H1 (cell line): ENCODE measurements at regions not wholly inside any gene's neighbourhood (a gene's known extent, or its start where the extent isn't known, plus 50 kb on each side); places are given as distances from the start of the nearest gene placed in this dataset.

Experiments used
- CTCF ChIA-PET: fragments of 300-600 bp; sonication (Branson Sonifier 250); formaldehyde crosslinking; loops from one replicate; lab custom pipeline; 2021; ENCODE audit not compliant: partially characterized antibody; lab: Charles Lee
- POLR2A ChIA-PET: fragments of 300-600 bp; sonication (Branson Sonifier 250); formaldehyde crosslinking; loops from one replicate; lab custom pipeline; 2021; ENCODE audit warnings: inconsistent platforms; ENCODE audit not compliant: partially characterized antibody; lab: Charles Lee
- DNase-seq, 2 experiments: peaks; one replicate each; pipeline versions ENCODE4 v3.0.0 to v3.0.0-alpha.2; 2010 to 2022; ENCODE audit warnings: low spot score in 2 of 2, low read depth in 1 of 2, mixed read lengths in 1 of 2
- FAIRE-seq: peaks from 2 replicates; lab custom pipeline; 2011; peaks lifted over from hg19 to GRCh38; lab: Jason Lieb, UNC
- H2AFZ ChIP-seq: 2 replicates; pipeline ENCODE4 v1.8.1; 2012; ENCODE audit warnings: low read length, inconsistent platforms
- H2AK5ac ChIP-seq: 2 replicates; pipeline ENCODE4 v1.6.1; 2013; ENCODE audit warnings: low read depth, low read length
- H2BK120ac ChIP-seq: replicated peaks from 2 replicates; pipeline ENCODE3; 2013; ENCODE audit warnings: low read depth, low read length, inconsistent platforms
- H2BK12ac ChIP-seq: 2 replicates; pipeline ENCODE4 v1.6.1; 2013; ENCODE audit warnings: low read depth, low read length
- H2BK15ac ChIP-seq: 2 replicates; pipeline ENCODE4 v1.6.1; 2013; ENCODE audit warnings: low read length
- H2BK20ac ChIP-seq: 2 replicates; pipeline ENCODE4 v1.6.1; 2013; ENCODE audit warnings: low read length
- H2BK5ac ChIP-seq: 2 replicates; pipeline ENCODE4 v1.6.1; 2013; ENCODE audit warnings: low read depth, low read length
- H3K14ac ChIP-seq: 2 replicates; pipeline ENCODE4 v1.6.1; 2013; ENCODE audit warnings: inconsistent platforms; ENCODE audit not compliant: insufficient read length
- H3K18ac ChIP-seq: 2 replicates; pipeline ENCODE4 v1.6.1; 2013; ENCODE audit warnings: low read length; ENCODE audit errors: extremely low read depth
- H3K23ac ChIP-seq: 2 replicates; pipeline ENCODE4 v1.6.1; 2013; ENCODE audit warnings: inconsistent platforms; ENCODE audit not compliant: insufficient read length
- H3K23me2 ChIP-seq: 2 replicates; pipeline ENCODE4 v1.6.1; 2013; ENCODE audit warnings: low read depth, low read length
- H3K27ac ChIP-seq: 2 replicates; pipeline ENCODE4 v1.6.1; 2011; ENCODE audit warnings: low read depth, low read length, inconsistent platforms
- H3K27me3 ChIP-seq, 4 experiments: replicated peaks in 1 of 4; 1 replicate in 1 of 4; 2 replicates in 3 of 4; pipeline versions ENCODE4 v1.6.1 to v1.8.1; 2011 to 2013; ENCODE audit warnings: low read length in 3 of 4, mild to moderate bottlenecking in 3 of 4, inconsistent platforms in 2 of 4, mixed read lengths in 2 of 4, moderate library complexity in 1 of 4; ENCODE audit not compliant: control insufficient read depth in 3 of 4, insufficient read depth in 3 of 4; ENCODE audit errors: extremely low read depth in 1 of 4
- H3K36me3 ChIP-seq, 4 experiments: 2 replicates each; pipeline versions ENCODE4 v1.6.1 to v1.8.1; 2011 to 2013; ENCODE audit warnings: mild to moderate bottlenecking in 4 of 4, low read length in 3 of 4, moderate library complexity in 2 of 4, control low read depth in 1 of 4, inconsistent platforms in 1 of 4; ENCODE audit not compliant: insufficient read depth in 4 of 4, control insufficient read depth in 2 of 4
- H3K4ac ChIP-seq: replicated peaks from 2 replicates; pipeline ENCODE3; 2013; ENCODE audit warnings: low read length, low read depth, mixed read lengths, inconsistent platforms; ENCODE audit not compliant: insufficient read length
- H3K4me1 ChIP-seq, 4 experiments: replicated peaks in 1 of 4; 1 replicate in 1 of 4; 2 replicates in 3 of 4; pipeline versions ENCODE4 v1.6.1 to v1.8.1; 2011 to 2013; ENCODE audit warnings: low read length in 3 of 4, inconsistent platforms in 2 of 4, mixed read lengths in 1 of 4; ENCODE audit not compliant: insufficient read depth in 4 of 4, control insufficient read depth in 3 of 4
- H3K4me2 ChIP-seq, 2 experiments: 2 replicates each; pipeline versions ENCODE4 v1.6.1 to v1.8.1; 2011 to 2013; ENCODE audit warnings: low read depth in 2 of 2, low read length in 2 of 2, control low read depth in 1 of 2, inconsistent platforms in 1 of 2, mild to moderate bottlenecking in 1 of 2; ENCODE audit not compliant: insufficient read depth in 1 of 2
- H3K4me3 ChIP-seq, 4 experiments: fragments of 200-600, 300-600 bp in 1 of 4; sonication (generic), shearing (Covaris generic), sonication (Bioruptor Twin) in 1 of 4; 2 replicates each; pipeline versions ENCODE4 v1.5.1 to v1.8.1; 2011 to 2016; ENCODE audit warnings: low read length in 4 of 4, low read depth in 3 of 4, control low read depth in 2 of 4, inconsistent platforms in 2 of 4, mild to moderate bottlenecking in 2 of 4, mixed read lengths in 1 of 4, moderate library complexity in 1 of 4; ENCODE audit not compliant: insufficient read depth in 2 of 4; ENCODE audit errors: extremely low read depth in 1 of 4
- H3K56ac ChIP-seq: replicated peaks from 2 replicates; pipeline ENCODE3; 2013; ENCODE audit warnings: low read depth, mild to moderate bottlenecking, mixed read lengths, low read length, inconsistent platforms; ENCODE audit not compliant: insufficient read length
- H3K79me1 ChIP-seq: 2 replicates; pipeline ENCODE4 v1.6.1; 2013; ENCODE audit warnings: low read depth, low read length, control low read depth
- H3K79me2 ChIP-seq, 2 experiments: 2 replicates each; pipeline versions ENCODE4 v1.6.1 to v1.8.1; 2012 to 2013; ENCODE audit warnings: low read length in 2 of 2, mild to moderate bottlenecking in 2 of 2, inconsistent platforms in 1 of 2; ENCODE audit not compliant: insufficient read depth in 2 of 2, control insufficient read depth in 1 of 2
- H3K9ac ChIP-seq, 4 experiments: replicated peaks in 1 of 4; 1 replicate in 1 of 4; 2 replicates in 3 of 4; pipeline versions ENCODE4 v1.6.1 to v1.8.1; 2011 to 2013; ENCODE audit warnings: low read depth in 3 of 4, low read length in 3 of 4, control low read depth in 2 of 4, mild to moderate bottlenecking in 2 of 4, moderate library complexity in 2 of 4, inconsistent platforms in 1 of 4; ENCODE audit errors: extremely low read depth in 1 of 4
- H3K9me3 ChIP-seq, 2 experiments: 2 replicates each; pipeline versions ENCODE4 v1.6.1 to v1.8.1; 2012 to 2013; ENCODE audit warnings: mild to moderate bottlenecking in 2 of 2, moderate library complexity in 2 of 2, control low read depth in 1 of 2, inconsistent platforms in 1 of 2, low read depth in 1 of 2, low read length in 1 of 2, mixed read lengths in 1 of 2; ENCODE audit not compliant: insufficient read depth in 2 of 2
- H4K20me1 ChIP-seq, 2 experiments: replicated peaks in 1 of 2; 2 replicates each; pipeline versions ENCODE3 to v1.8.1; 2011 to 2013; ENCODE audit warnings: inconsistent platforms in 2 of 2, low read length in 2 of 2, mild to moderate bottlenecking in 1 of 2; ENCODE audit not compliant: insufficient read depth in 2 of 2, control insufficient read depth in 1 of 2
- H4K5ac ChIP-seq: 2 replicates; pipeline ENCODE4 v1.6.1; 2013; ENCODE audit warnings: low read length, low read depth, mixed read lengths, inconsistent platforms; ENCODE audit not compliant: insufficient read length
- H4K8ac ChIP-seq: 2 replicates; pipeline ENCODE4 v1.8.0; 2013; ENCODE audit warnings: mild to moderate bottlenecking, moderate library complexity, low read length, inconsistent platforms; ENCODE audit not compliant: insufficient read depth; ENCODE audit errors: extremely low read depth
- H4K91ac ChIP-seq: replicated peaks from 2 replicates; pipeline ENCODE3; 2013; ENCODE audit warnings: low read length, mixed read lengths, inconsistent platforms; ENCODE audit not compliant: insufficient read length
- CHD1 ChIP-seq: IDR thresholded peaks from 2 replicates; pipeline ENCODE4 v1.6.1; 2012; ENCODE audit warnings: low read depth, low read length, improper control_type of control experiment
- KDM5A ChIP-seq: fragments of 200-600 bp; IDR thresholded peaks from 2 replicates; pipeline ENCODE4 v1.7.1; 2012; ENCODE audit warnings: mild to moderate bottlenecking, low read length, inconsistent platforms, mixed read lengths
- RAD21 ChIP-seq, 2 experiments: IDR thresholded peaks in 1 of 2; conservative IDR thresholded peaks in 1 of 2; 2 replicates each; pipeline ENCODE4 v1.6.1; 2011; ENCODE audit warnings: low read depth in 2 of 2, low read length in 2 of 2, improper control_type of control experiment in 1 of 2, inconsistent platforms in 1 of 2, mild to moderate bottlenecking in 1 of 2, moderate library complexity in 1 of 2
- WGBS, 2 experiments: shearing (Covaris generic) in 1 of 2; methylation state at CpG; one replicate each; pipeline versions ENCODE4 v1.1.6 to v1.1.7; 2013 to 2015; ENCODE audit warnings: low lambda C conversion rate in 2 of 2, mixed read lengths in 2 of 2, inconsistent platforms in 1 of 2, low coverage in 1 of 2, missing lambda C conversion rate in 1 of 2; ENCODE audit not compliant: insufficient replicate concordance in 2 of 2, insufficient coverage in 1 of 2, insufficient read length in 1 of 2; ENCODE audit errors: extremely low coverage in 1 of 2, missing lambda C conversion rate in 1 of 2; 5-methylcytosine and 5-hydroxymethylcytosine counted together
- TF ChIP-seq, protein P1 (sequence below), 3 experiments: IDR thresholded peaks; 1 replicate in 2 of 3; 2 replicates in 1 of 3; pipeline versions ENCODE4 v1.5.1 to v1.6.1; 2011; ENCODE audit warnings: low read length in 3 of 3, mild to moderate bottlenecking in 3 of 3, inconsistent platforms in 2 of 3, low read depth in 1 of 3, moderate library complexity in 1 of 3; ENCODE audit not compliant: insufficient read depth in 1 of 3; ENCODE audit errors: control extremely low read depth in 1 of 3

DNA sequence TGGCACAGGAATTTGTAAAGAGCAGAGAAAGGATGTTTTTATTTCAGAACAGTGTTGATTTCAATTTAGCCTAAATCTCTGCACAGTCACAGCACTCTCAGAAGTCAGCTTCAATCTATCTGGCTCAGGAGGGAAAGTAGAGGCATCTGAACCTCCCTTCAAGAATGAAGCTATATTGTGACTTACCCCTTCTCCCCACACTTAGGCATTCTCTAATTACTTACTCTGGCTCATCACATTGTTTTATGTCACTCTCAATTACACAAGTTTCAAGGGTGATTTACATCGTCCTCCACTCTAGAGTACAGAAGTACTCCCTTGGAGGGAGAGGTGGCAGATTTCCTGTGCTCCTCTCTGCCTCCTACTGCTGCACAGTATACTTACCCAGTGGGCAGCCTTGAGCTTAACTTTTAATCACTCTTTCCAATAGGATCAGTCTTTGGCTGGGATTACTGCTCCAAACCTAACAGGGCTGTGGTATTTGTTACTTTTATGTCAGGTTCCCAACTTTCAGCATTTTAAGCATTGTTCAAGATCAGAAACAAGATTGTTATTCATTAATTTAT lies 211.4 kb downstream of the AASDHPPT start:
- Histone ChIP-seq H2BK15ac (no peak overlapping the region), H3K27me3 (no peaks in the 10 kb centered on the region), H3K4ac (no peak overlapping the region), H2BK120ac (no peak overlapping the region), H3K23me2 (no peaks in the 10 kb centered on the region), H4K5ac (no peak overlapping the region), H3K9ac (no peak overlapping the region), H2AK5ac (no peak overlapping the region), H3K18ac (no peak overlapping the region), H2BK12ac (no peak overlapping the region), H3K14ac (no peak overlapping the region), H3K4me3 (no peak overlapping the region), H4K20me1 (no peaks in the 10 kb centered on the region), H2AFZ (no peak overlapping the region), H3K56ac (no peak overlapping the region), H3K4me2 (no peak overlapping the region), H3K36me3 (no peaks in the 10 kb centered on the region), H3K27ac (no peak overlapping the region), H3K79me2 (no peaks in the 10 kb centered on the region), H4K91ac (no peak overlapping the region), H3K4me1 (no peaks in the 10 kb centered on the region), H3K23ac (no peak overlapping the region), H3K9me3 (no peaks in the 10 kb centered on the region), H2BK5ac (no peak overlapping the region), H3K79me1 (no peaks in the 10 kb centered on the region), H4K8ac (no peak overlapping the region), H2BK20ac (no peak overlapping the region)
- 92% methylated on average over 1 of the region's 1 CpG; no CpG with 5 or more reads in 1 of the 2 experiments for WGBS, 2 experiments
- POLR2A ChIA-PET: no interaction called here
- no peak for TF ChIP-seq KDM5A
- TF ChIP-seq CHD1: no peak
- TF ChIP-seq, protein P1, sequence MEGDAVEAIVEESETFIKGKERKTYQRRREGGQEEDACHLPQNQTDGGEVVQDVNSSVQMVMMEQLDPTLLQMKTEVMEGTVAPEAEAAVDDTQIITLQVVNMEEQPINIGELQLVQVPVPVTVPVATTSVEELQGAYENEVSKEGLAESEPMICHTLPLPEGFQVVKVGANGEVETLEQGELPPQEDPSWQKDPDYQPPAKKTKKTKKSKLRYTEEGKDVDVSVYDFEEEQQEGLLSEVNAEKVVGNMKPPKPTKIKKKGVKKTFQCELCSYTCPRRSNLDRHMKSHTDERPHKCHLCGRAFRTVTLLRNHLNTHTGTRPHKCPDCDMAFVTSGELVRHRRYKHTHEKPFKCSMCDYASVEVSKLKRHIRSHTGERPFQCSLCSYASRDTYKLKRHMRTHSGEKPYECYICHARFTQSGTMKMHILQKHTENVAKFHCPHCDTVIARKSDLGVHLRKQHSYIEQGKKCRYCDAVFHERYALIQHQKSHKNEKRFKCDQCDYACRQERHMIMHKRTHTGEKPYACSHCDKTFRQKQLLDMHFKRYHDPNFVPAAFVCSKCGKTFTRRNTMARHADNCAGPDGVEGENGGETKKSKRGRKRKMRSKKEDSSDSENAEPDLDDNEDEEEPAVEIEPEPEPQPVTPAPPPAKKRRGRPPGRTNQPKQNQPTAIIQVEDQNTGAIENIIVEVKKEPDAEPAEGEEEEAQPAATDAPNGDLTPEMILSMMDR (IDR thresholded peaks at IDR 0.05; ENCODE audit: control extremely low read depth in 1 of 3, insufficient read depth in 1 of 3, low read depth in 1 of 3, low read length in 3 of 3): peak in 2 of 3 experiments; percentile 8 to 39; a peak in 1 of 4 replicates
- peak in 1 of 2 experiments; percentile 35; a peak in 2 of 4 replicates for TF ChIP-seq RAD21 (IDR thresholded peaks at IDR 0.05 in 1 of 2, conservative IDR thresholded peaks at IDR 0.05 in 1 of 2; ENCODE audit: low read depth in 2 of 2, low read length in 2 of 2)
- CTCF ChIA-PET: interaction anchor here (0.6 to 1.7 kb wide), 9 partner anchors 8 to 427 kb away, joined by 3 to 13 read pairs (median 4); no protein-coding TSS in a partner anchor
- DNase-seq (no peak), FAIRE-seq (peak; percentile 19)
